Mesenchymal stem cell (in vitro differentiated cells and primary cell): ENCODE measurements at regions not wholly inside any gene's neighbourhood (a gene's known extent, or its start where the extent isn't known, plus 50 kb on each side); places are given as distances from the start of the nearest gene placed in this dataset.

Source experiments
- DNase-seq: peaks from one replicate; pipeline ENCODE4 v3.0.0-alpha.2; 2013
- H2AFZ ChIP-seq: one replicate; pipeline ENCODE4 v1.6.1; 2013; ENCODE audit warnings: low read depth, mild to moderate bottlenecking, control low read depth, inconsistent platforms, low read length, moderate library complexity
- H2AK5ac ChIP-seq: 2 replicates; pipeline ENCODE4 v1.6.1; 2013; ENCODE audit warnings: low read length, moderate library complexity, mild to moderate bottlenecking, inconsistent platforms; ENCODE audit not compliant: severe bottlenecking
- H2BK120ac ChIP-seq: one replicate; pipeline ENCODE4 v1.6.1; 2013; ENCODE audit warnings: low read depth, mild to moderate bottlenecking, inconsistent platforms, low read length, moderate library complexity
- H2BK12ac ChIP-seq, 2 experiments: one replicate each; pipeline ENCODE4 v1.6.1; 2013; ENCODE audit warnings: inconsistent platforms in 2 of 2, low read length in 2 of 2, mild to moderate bottlenecking in 2 of 2, moderate library complexity in 2 of 2, control low read depth in 1 of 2
- H2BK15ac ChIP-seq: one replicate; pipeline ENCODE4 v1.6.1; 2013; ENCODE audit warnings: mild to moderate bottlenecking, low read depth, inconsistent platforms; ENCODE audit not compliant: poor library complexity, severe bottlenecking
- H2BK5ac ChIP-seq: 2 replicates; pipeline ENCODE4 v1.6.1; 2013; ENCODE audit warnings: low read depth, mild to moderate bottlenecking, low read length, control low read depth, inconsistent platforms; ENCODE audit not compliant: poor library complexity, severe bottlenecking
- H3K14ac ChIP-seq, 2 experiments: one replicate each; pipeline ENCODE4 v1.6.1; 2013; ENCODE audit warnings: inconsistent platforms in 2 of 2, low read length in 2 of 2, control low read depth in 1 of 2, mild to moderate bottlenecking in 1 of 2, moderate library complexity in 1 of 2
- H3K18ac ChIP-seq, 2 experiments: one replicate each; pipeline ENCODE4 v1.6.1; 2013; ENCODE audit warnings: inconsistent platforms in 2 of 2, low read length in 2 of 2, control low read depth in 1 of 2, low read depth in 1 of 2, mild to moderate bottlenecking in 1 of 2
- H3K23ac ChIP-seq, 2 experiments: one replicate each; pipeline ENCODE4 v1.6.1; 2013; ENCODE audit warnings: inconsistent platforms in 2 of 2, low read length in 2 of 2, mild to moderate bottlenecking in 2 of 2, moderate library complexity in 2 of 2, control low read depth in 1 of 2
- H3K27ac ChIP-seq: 2 replicates; pipeline ENCODE4 v1.5.1; 2013; ENCODE audit warnings: mild to moderate bottlenecking, moderate library complexity, low read length, control low read depth, inconsistent platforms; ENCODE audit not compliant: poor library complexity, severe bottlenecking
- H3K27me3 ChIP-seq, 2 experiments: 2 replicates each; pipeline versions ENCODE4 v1.6.1 to v1.7.0; 2013; ENCODE audit warnings: low read length in 2 of 2, mild to moderate bottlenecking in 2 of 2, moderate library complexity in 2 of 2, control low read depth in 1 of 2, inconsistent platforms in 1 of 2; ENCODE audit not compliant: control insufficient read depth in 1 of 2, insufficient read depth in 1 of 2
- H3K36me3 ChIP-seq, 2 experiments: 2 replicates each; pipeline versions ENCODE4 v1.6.1 to v1.7.0; 2013; ENCODE audit warnings: low read length in 2 of 2, control low read depth in 1 of 2, inconsistent platforms in 1 of 2, low read depth in 1 of 2, mild to moderate bottlenecking in 1 of 2; ENCODE audit not compliant: insufficient read depth in 2 of 2, control insufficient read depth in 1 of 2
- H3K4ac ChIP-seq, 2 experiments: one replicate each; pipeline ENCODE4 v1.6.1; 2013; ENCODE audit warnings: inconsistent platforms in 2 of 2, low read length in 2 of 2, mild to moderate bottlenecking in 2 of 2, moderate library complexity in 2 of 2, control low read depth in 1 of 2, low read depth in 1 of 2
- H3K4me1 ChIP-seq: 2 replicates; pipeline ENCODE4 v1.6.1; 2013; ENCODE audit warnings: low read depth, low read length, control low read depth; ENCODE audit not compliant: control insufficient read depth, insufficient read depth
- H3K4me2 ChIP-seq: 2 replicates; pipeline ENCODE4 v1.6.1; 2013; ENCODE audit warnings: low read length, mild to moderate bottlenecking, inconsistent platforms; ENCODE audit not compliant: poor library complexity, severe bottlenecking
- H3K4me3 ChIP-seq, 2 experiments: 2 replicates each; pipeline versions ENCODE4 v1.5.1 to v1.7.0; 2013; ENCODE audit warnings: low read length in 2 of 2, mild to moderate bottlenecking in 2 of 2, control low read depth in 1 of 2, low read depth in 1 of 2; ENCODE audit not compliant: insufficient read depth in 1 of 2
- H3K79me1 ChIP-seq: replicated peaks from 2 replicates; pipeline ENCODE4 v1.6.1; 2013; ENCODE audit warnings: mild to moderate bottlenecking, control low read depth, low read length, inconsistent platforms; ENCODE audit not compliant: poor library complexity, severe bottlenecking
- H3K9ac ChIP-seq: 2 replicates; pipeline ENCODE4 v1.7.0; 2013; ENCODE audit warnings: mild to moderate bottlenecking, low read length, moderate library complexity
- H3K9me3 ChIP-seq: 2 replicates; pipeline ENCODE4 v1.7.0; 2013; ENCODE audit warnings: mild to moderate bottlenecking, low read length; ENCODE audit not compliant: control insufficient read depth
- H4K8ac ChIP-seq: one replicate; pipeline ENCODE4 v1.6.1; 2013; ENCODE audit warnings: inconsistent platforms, mild to moderate bottlenecking, low read length, moderate library complexity
- H4K91ac ChIP-seq: one replicate; pipeline ENCODE4 v1.6.1; 2013; ENCODE audit warnings: mild to moderate bottlenecking, low read length, inconsistent platforms
- WGBS: methylation state at CpG from one replicate; pipeline ENCODE4 v1.1.7; 2013; ENCODE audit warnings: mixed read lengths; 5-methylcytosine and 5-hydroxymethylcytosine counted together

GRCh38 chr11:116317212-116317611, 455.6 kb downstream of the BUD13 start:
- Histone ChIP-seq H3K9me3 (no peaks in the 10 kb centered on the region), H3K4ac (no peak overlapping the region)

GRCh38 chr11:116314006-116314405, 458.8 kb downstream of the BUD13 start:
- Histone ChIP-seq H2BK120ac (no peak overlapping the region), H3K79me1 (no peaks in the 10 kb centered on the region), H3K4me2 (no peak overlapping the region), H3K23ac (no peak overlapping the region), H2AFZ (no peak overlapping the region), H3K14ac (no peak overlapping the region), H3K4me3 (no peak overlapping the region), H2BK5ac (no peak overlapping the region), H3K27me3 (peaks cover 0 to 14% of the 10 kb centered on the region in 2 experiments), H3K18ac (no peak overlapping the region), H2BK12ac (no peak overlapping the region), H3K4ac (no peak overlapping the region), H3K9ac (no peak overlapping the region), H3K36me3 (no peaks in the 10 kb centered on the region), H2BK15ac (no peak overlapping the region), H2AK5ac (no peak overlapping the region), H3K27ac (no peak overlapping the region), H3K9me3 (no peaks in the 10 kb centered on the region), H4K91ac (no peak overlapping the region), H4K8ac (no peak overlapping the region), H3K4me1 (peaks cover 2% of the 10 kb centered on the region)
- DNase-seq = no peak

More at GRCh38 chr11:116317212-116317611, 455.6 kb downstream of the BUD13 start:
- DNase-seq = no peak
- Histone ChIP-seq H3K18ac (no peak overlapping the region), H3K27me3 (peaks cover 0 to 8% of the 10 kb centered on the region in 2 experiments), H3K4me3 (no peak overlapping the region), H2BK120ac (no peak overlapping the region), H2BK15ac (no peak overlapping the region), H4K91ac (no peak overlapping the region), H3K14ac (no peak overlapping the region), H3K4me2 (no peak overlapping the region), H2BK12ac (no peak overlapping the region), H4K8ac (no peak overlapping the region), H2AK5ac (no peak overlapping the region), H3K79me1 (no peaks in the 10 kb centered on the region), H2BK5ac (no peak overlapping the region), H3K27ac (no peak overlapping the region), H3K4me1 (peaks cover 2% of the 10 kb centered on the region), H3K36me3 (no peaks in the 10 kb centered on the region), H3K9ac (no peak overlapping the region), H2AFZ (no peak overlapping the region), H3K23ac (no peak overlapping the region)
- whole genome bisulfite sequencing = 45% methylated on average over 2 of the region's 3 CpGs

GRCh38 chr11:116312570-116313391, 460.0 kb downstream of the BUD13 start:
- DNase-seq = no peak
- Histone ChIP-seq H2BK5ac (no peak overlapping the region), H3K18ac (no peak overlapping the region), H2AFZ (no peak overlapping the region), H3K9ac (no peak overlapping the region), H2BK12ac (no peak overlapping the region), H4K8ac (no peak overlapping the region), H3K23ac (no peak overlapping the region), H3K4me1 (peaks cover 2% of the 10 kb centered on the region), H2BK120ac (no peak overlapping the region), H2AK5ac (no peak overlapping the region), H3K4ac (no peak overlapping the region), H3K4me3 (no peak overlapping the region), H3K79me1 (no peaks in the 10 kb centered on the region), H3K27me3 (peaks cover 0 to 14% of the 10 kb centered on the region in 2 experiments), H2BK15ac (no peak overlapping the region), H3K36me3 (no peaks in the 10 kb centered on the region), H3K4me2 (no peak overlapping the region), H4K91ac (no peak overlapping the region), H3K14ac (no peak overlapping the region), H3K27ac (no peak overlapping the region), H3K9me3 (no peaks in the 10 kb centered on the region)
- 61% methylated on average over 11 of the region's 15 CpGs for WGBS

GRCh38 chr11:116311206-116311605, 461.6 kb downstream of the BUD13 start:
- Histone ChIP-seq H2BK15ac (no peak overlapping the region), H3K14ac (no peak overlapping the region), H4K8ac (no peak overlapping the region), H3K23ac (no peak overlapping the region), H3K9ac (no peak overlapping the region), H3K4ac (no peak overlapping the region), H3K27ac (no peak overlapping the region), H2BK5ac (no peak overlapping the region), H3K27me3 (peaks cover 0 to 14% of the 10 kb centered on the region in 2 experiments), H4K91ac (no peak overlapping the region), H2AFZ (no peak overlapping the region), H3K4me2 (no peak overlapping the region), H3K79me1 (no peaks in the 10 kb centered on the region), H3K4me3 (no peak overlapping the region), H3K36me3 (no peaks in the 10 kb centered on the region), H2BK120ac (no peak overlapping the region), H3K4me1 (peaks cover 2% of the 10 kb centered on the region), H2AK5ac (no peak overlapping the region), H3K18ac (no peak overlapping the region), H2BK12ac (no peak overlapping the region), H3K9me3 (no peaks in the 10 kb centered on the region)
- DNase-seq = no peak
- WGBS = 67% methylated on average over 3 of the region's 3 CpGs
